SK-N-SH treated with all-trans-retinoic acid at 6 μM for 48 hours (cell line): ENCODE measurements at regions not wholly inside any gene's neighbourhood (a gene's known extent, or its start where the extent isn't known, plus 50 kb on each side); places are given as distances from the start of the nearest gene placed in this dataset.

Source experiments
- ARNTL ChIP-seq: fragments of 450-650 bp; formaldehyde crosslinking; IDR thresholded peaks from 2 replicates; pipeline ENCODE4 v1.5.0; 2020; ENCODE audit warnings: low read depth, mild to moderate bottlenecking, moderate library complexity, borderline replicate concordance
- OSR1 ChIP-seq: fragments of 250-450 bp; sonication (Bioruptor Pico); IDR thresholded peaks from 2 replicates; pipeline ENCODE4 v1.8.0; 2022; ENCODE audit warnings: moderate library complexity, mild to moderate bottlenecking, inconsistent platforms
- RARB ChIP-seq: fragments of 250-450 bp; sonication (Bioruptor Pico); IDR thresholded peaks from 2 replicates; pipeline ENCODE4 v1.8.0; 2021; ENCODE audit warnings: mild to moderate bottlenecking, moderate library complexity
- TOX ChIP-seq: fragments of 250-450 bp; sonication (Bioruptor Pico); IDR thresholded peaks from 2 replicates; pipeline ENCODE4 v1.8.0; 2021; ENCODE audit warnings: mild to moderate bottlenecking, moderate library complexity, borderline replicate concordance
- ZFP3 ChIP-seq: fragments of 250-450 bp; sonication (Bioruptor Pico); IDR thresholded peaks from 2 replicates; pipeline ENCODE4 v1.5.0; 2020; ENCODE audit warnings: mild to moderate bottlenecking, moderate library complexity
- TF ChIP-seq, protein P1 (sequence below): fragments of 250-450 bp; sonication (Bioruptor Pico); IDR thresholded peaks from 2 replicates; pipeline ENCODE4 v1.8.0; 2021; ENCODE audit warnings: low read depth, mild to moderate bottlenecking, moderate library complexity, borderline replicate concordance

DNA sequence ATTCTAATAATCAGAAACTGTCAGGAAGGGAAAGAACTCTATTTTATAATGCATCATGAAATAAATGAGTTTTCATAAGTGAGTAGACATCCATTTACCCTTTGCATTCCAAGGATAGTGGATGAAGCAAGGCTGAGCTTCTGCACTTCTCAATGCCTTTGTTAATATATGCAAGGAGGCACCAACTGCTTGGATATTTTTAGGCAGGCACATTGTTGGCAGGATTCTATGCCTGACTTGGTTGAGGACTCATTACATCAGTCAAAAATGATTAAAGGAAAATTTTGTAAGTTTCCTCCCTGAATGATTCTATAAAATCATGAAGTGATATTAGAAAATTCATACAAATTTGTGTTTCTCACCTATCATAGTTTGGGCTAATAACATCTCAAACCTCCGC, 612.2 kb upstream of the POM121L12 start:
- TF ChIP-seq OSR1 (no peak), TOX (no peak), ZFP3 (no peak), ARNTL (CRISPR knock-in tag) (no peak), RARB (CRISPR knock-in tag) (no peak)
- TF ChIP-seq, protein P1, sequence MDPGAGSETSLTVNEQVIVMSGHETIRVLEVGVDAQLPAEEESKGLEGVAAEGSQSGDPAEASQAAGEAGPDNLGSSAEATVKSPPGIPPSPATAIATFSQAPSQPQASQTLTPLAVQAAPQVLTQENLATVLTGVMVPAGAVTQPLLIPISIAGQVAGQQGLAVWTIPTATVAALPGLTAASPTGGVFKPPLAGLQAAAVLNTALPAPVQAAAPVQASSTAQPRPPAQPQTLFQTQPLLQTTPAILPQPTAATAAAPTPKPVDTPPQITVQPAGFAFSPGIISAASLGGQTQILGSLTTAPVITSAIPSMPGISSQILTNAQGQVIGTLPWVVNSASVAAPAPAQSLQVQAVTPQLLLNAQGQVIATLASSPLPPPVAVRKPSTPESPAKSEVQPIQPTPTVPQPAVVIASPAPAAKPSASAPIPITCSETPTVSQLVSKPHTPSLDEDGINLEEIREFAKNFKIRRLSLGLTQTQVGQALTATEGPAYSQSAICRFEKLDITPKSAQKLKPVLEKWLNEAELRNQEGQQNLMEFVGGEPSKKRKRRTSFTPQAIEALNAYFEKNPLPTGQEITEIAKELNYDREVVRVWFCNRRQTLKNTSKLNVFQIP (CRISPR knock-in tag) = no peak
